OCI-LY1 (cell line): ENCODE measurements at regions not wholly inside any gene's neighbourhood (a gene's known extent, or its start where the extent isn't known, plus 50 kb on each side); places are given as distances from the start of the nearest gene placed in this dataset.

ENCODE experiments used
- CTCF ChIP-seq: fragments of 200-600 bp; sonication (generic), shearing (Covaris generic); IDR thresholded peaks from 2 replicates; pipeline ENCODE4 v1.5.1; 2017; ENCODE audit warnings: mild to moderate bottlenecking, antibody characterized with exemption, low read length, moderate library complexity, mixed read lengths
- EZH2 ChIP-seq: fragments of 200-600 bp; sonication (generic), shearing (Covaris generic); IDR thresholded peaks from 2 replicates; pipeline ENCODE4 v1.8.0; 2017; ENCODE audit warnings: borderline replicate concordance, mixed run types, mild to moderate bottlenecking, antibody characterized with exemption, low read length, moderate library complexity, mixed read lengths

GRCh38 chr15:85920956-85921355 lies 126.2 kb upstream of the KLHL25 start:
- TF ChIP-seq CTCF (no peak), EZH2 (no peak)
